LNCaP clone FGC (cell line): ENCODE measurements at regions not wholly inside any gene's neighbourhood (a gene's known extent, or its start where the extent isn't known, plus 50 kb on each side); places are given as distances from the start of the nearest gene placed in this dataset.

ENCODE experiments used
- DNase-seq: peaks from one replicate; pipeline ENCODE4 v3.0.0-alpha.2; 2011; ENCODE audit warnings: low read depth
- H3K4me3 ChIP-seq: 2 replicates; pipeline ENCODE4 v1.5.1; 2011; ENCODE audit warnings: mild to moderate bottlenecking, low read depth, low read length, control low read depth
- CTCF ChIP-seq: IDR thresholded peaks from 2 replicates; pipeline ENCODE4 v1.5.1; 2012; ENCODE audit warnings: mild to moderate bottlenecking; ENCODE audit not compliant: control insufficient read depth, insufficient read depth; ENCODE audit errors: extremely low read depth

DNA sequence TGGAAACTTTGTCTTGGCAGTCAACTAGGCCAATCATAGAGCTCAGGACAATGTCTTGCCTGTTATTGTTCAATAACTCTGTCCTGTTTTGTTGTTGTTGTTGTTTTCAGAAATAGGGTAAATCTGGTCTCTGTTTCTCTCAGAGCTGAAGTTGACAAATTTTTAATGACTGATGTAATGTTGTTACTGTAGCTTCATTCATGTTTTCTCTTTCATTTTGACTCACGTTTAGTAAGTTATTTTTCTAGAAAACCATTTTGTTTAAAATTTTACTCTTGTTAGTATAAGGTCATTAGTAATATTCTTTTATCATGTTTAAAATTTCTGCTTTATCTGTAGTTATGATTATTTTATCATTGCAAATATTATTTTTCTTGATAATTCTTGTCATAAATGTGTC lies 51.6 kb upstream of the GRIK2 start:
- DNase-seq: no peak
- TF ChIP-seq CTCF: no peak
- no peak overlapping the region for H3K4me3 ChIP-seq
